ENCODE measurements at regions not wholly inside any gene's neighbourhood (a gene's known extent, or its start where the extent isn't known, plus 50 kb on each side); places are given as distances from the start of the nearest gene placed in this dataset.

DNA sequence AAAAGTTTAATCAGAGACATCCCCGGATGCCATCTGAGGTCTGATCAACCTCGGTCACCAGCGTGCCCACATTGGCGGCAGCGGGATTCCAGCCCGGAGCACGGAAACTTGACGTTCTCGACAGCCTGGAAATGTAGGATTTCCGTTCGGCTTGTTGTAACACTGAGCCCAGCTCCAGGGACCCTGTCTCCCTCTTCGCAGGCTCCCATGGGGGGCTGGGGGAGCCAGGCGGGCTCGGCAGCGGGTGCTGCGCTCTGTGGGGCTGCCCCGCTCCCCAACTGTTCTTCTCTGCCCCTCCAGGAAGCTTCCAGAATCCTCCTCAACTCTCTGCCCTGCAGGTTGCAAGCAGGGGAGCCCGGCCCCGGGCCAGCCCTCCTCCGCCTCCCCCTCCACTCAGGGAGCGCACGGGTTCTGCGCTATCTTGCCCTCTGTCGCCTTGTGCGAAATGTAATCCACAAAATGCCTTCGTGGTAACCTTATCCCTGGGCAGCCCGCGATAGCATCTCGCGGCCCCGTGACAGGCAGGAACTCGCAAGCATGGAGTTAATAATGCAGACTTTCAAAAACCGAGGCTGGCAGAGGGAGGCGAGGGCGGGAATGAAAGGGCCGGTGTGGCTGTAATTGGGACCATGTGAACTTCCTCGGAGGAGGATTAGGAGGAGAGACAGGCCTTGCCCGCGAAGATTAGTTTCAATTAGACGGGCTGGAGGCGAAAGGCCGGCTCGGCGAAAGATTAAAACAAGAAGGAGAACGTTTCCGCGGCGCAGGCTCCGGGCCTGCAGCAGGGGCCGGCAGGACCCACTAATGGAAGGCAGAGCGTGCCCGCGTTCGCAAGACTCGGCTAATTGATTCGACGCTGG is 53.9 kb upstream of the TTC34 start:
- intact Hi-C loops (cut with micrococcal nuclease; ENCODE audit: unreplicated experiment) = no loop called here
- Histone ChIP-seq H3F3A (ENCODE audit: insufficient read depth, low read depth) (no peaks in the 10 kb centered on the region), H3K4me1 (replicated peaks; ENCODE audit: insufficient read depth) (no peaks in the 10 kb centered on the region), H4K20me1 (ENCODE audit: insufficient read depth) (no peaks in the 10 kb centered on the region), H3K27me3 (ENCODE audit: insufficient read depth, low read depth) (peaks cover 87% of the 10 kb centered on the region), H3K36me3 (ENCODE audit: low read depth) (no peaks in the 10 kb centered on the region), H3K9me3 (ENCODE audit: insufficient read depth, low read depth) (no peaks in the 10 kb centered on the region), H2AFZ (no peak overlapping the region), H3K4me3 (no peak overlapping the region), H3K79me2 (ENCODE audit: low read depth) (no peaks in the 10 kb centered on the region), H3K27ac (no peak overlapping the region), H3K4me2 (no peak overlapping the region), H3K9me2 (ENCODE audit: insufficient read depth) (no peaks in the 10 kb centered on the region)
- DNase-seq = no peak
- TF ChIP-seq EZH2 (IDR thresholded peaks at IDR 0.05; ENCODE audit: low read depth) = no peak
- TF ChIP-seq, protein P1, sequence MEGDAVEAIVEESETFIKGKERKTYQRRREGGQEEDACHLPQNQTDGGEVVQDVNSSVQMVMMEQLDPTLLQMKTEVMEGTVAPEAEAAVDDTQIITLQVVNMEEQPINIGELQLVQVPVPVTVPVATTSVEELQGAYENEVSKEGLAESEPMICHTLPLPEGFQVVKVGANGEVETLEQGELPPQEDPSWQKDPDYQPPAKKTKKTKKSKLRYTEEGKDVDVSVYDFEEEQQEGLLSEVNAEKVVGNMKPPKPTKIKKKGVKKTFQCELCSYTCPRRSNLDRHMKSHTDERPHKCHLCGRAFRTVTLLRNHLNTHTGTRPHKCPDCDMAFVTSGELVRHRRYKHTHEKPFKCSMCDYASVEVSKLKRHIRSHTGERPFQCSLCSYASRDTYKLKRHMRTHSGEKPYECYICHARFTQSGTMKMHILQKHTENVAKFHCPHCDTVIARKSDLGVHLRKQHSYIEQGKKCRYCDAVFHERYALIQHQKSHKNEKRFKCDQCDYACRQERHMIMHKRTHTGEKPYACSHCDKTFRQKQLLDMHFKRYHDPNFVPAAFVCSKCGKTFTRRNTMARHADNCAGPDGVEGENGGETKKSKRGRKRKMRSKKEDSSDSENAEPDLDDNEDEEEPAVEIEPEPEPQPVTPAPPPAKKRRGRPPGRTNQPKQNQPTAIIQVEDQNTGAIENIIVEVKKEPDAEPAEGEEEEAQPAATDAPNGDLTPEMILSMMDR (conservative IDR thresholded peaks at IDR 0.05) = no peak
- BruUV-seq (replicated peaks) = no TSS peak
- POLR2A ChIA-PET (ENCODE audit: unreplicated experiment) = no interaction called here
- CTCF ChIA-PET = no interaction called here

DNA sequence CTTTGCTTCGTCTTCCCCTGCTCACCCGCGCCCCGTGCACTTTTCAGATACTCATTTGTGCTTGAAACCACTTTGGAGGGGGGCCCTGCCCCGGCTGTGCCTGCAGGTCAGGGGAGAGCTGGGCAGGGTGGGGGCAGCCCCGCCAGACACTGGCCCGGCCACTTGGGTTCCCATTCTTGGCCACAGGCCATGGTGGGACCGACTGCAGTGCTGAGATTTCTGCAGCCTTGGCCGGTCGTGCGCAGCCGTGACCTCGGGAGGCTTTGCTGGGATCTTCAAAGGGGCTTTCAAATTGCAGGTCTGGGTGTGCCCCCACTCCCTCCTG is 54.5 kb upstream of the TTC34 start:
- Histone ChIP-seq H3K4me2 (no peak overlapping the region), H3F3A (ENCODE audit: insufficient read depth, low read depth) (no peaks in the 10 kb centered on the region), H4K20me1 (ENCODE audit: insufficient read depth) (no peaks in the 10 kb centered on the region), H3K79me2 (ENCODE audit: low read depth) (no peaks in the 10 kb centered on the region), H3K27me3 (ENCODE audit: insufficient read depth, low read depth) (peaks cover 87% of the 10 kb centered on the region), H3K4me3 (no peak overlapping the region), H3K9me2 (ENCODE audit: insufficient read depth) (no peaks in the 10 kb centered on the region), H2AFZ (no peak overlapping the region), H3K27ac (no peak overlapping the region), H3K4me1 (replicated peaks; ENCODE audit: insufficient read depth) (no peaks in the 10 kb centered on the region), H3K36me3 (ENCODE audit: low read depth) (no peaks in the 10 kb centered on the region), H3K9me3 (ENCODE audit: insufficient read depth, low read depth) (no peaks in the 10 kb centered on the region)
- BruUV-seq (replicated peaks) = no TSS peak
- POLR2A ChIA-PET (ENCODE audit: unreplicated experiment) = no interaction called here
- TF ChIP-seq EZH2 (IDR thresholded peaks at IDR 0.05; ENCODE audit: low read depth) = no peak
- TF ChIP-seq, protein P1 (conservative IDR thresholded peaks at IDR 0.05) = no peak
- intact Hi-C loops (cut with micrococcal nuclease; ENCODE audit: unreplicated experiment) = no loop called here
- CTCF ChIA-PET = no interaction called here
- DNase-seq = no peak

DNA sequence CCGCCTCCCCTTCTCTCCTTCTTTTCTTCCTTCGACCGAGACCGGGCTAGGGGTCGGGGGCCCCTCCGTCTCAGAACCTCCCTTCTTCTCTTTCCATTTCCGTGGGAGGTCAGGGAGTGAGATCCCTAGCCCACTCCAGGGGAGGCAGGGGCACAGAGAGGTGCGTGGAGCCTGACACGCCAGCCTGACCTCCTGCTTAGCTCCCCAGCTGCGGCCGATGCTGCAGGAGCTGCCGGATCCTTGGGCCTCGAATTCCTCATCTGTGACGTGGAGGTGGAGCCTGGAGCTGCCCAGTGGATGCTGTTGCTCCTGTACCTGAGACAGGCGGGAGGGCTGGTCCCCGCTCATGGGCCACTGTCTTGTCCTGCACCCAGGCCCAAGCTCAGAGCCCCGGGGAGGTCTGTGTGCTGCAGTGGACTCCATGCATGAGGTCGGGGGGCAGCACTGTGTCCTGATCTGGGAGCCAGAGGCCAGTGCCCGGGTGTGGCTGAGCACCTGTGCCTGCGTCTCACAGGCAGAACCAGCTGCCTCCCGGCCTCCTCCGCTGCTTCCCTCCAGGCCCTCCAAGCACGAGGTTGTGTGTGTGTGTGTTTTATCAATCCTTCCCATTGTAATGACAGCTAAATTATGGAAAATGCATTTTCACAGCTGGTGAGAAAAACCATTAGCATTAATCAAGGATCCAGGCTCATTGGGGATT is 55.3 kb upstream of the TTC34 start:
- Histone ChIP-seq H3K79me2 (ENCODE audit: low read depth) (no peaks in the 10 kb centered on the region), H4K20me1 (ENCODE audit: insufficient read depth) (no peaks in the 10 kb centered on the region), H3K4me1 (replicated peaks; ENCODE audit: insufficient read depth) (no peaks in the 10 kb centered on the region), H3K36me3 (ENCODE audit: low read depth) (no peaks in the 10 kb centered on the region), H3F3A (ENCODE audit: insufficient read depth, low read depth) (no peaks in the 10 kb centered on the region), H3K27me3 (ENCODE audit: insufficient read depth, low read depth) (peaks cover 87% of the 10 kb centered on the region), H3K4me2 (no peak overlapping the region), H2AFZ (no peak overlapping the region), H3K27ac (no peak overlapping the region), H3K9me3 (ENCODE audit: insufficient read depth, low read depth) (no peaks in the 10 kb centered on the region), H3K4me3 (no peak overlapping the region), H3K9me2 (ENCODE audit: insufficient read depth) (no peaks in the 10 kb centered on the region)
- no TSS peak for BruUV-seq (replicated peaks)
- no peak for DNase-seq
- TF ChIP-seq, protein P1 (conservative IDR thresholded peaks at IDR 0.05) = no peak
- no peak for TF ChIP-seq EZH2 (IDR thresholded peaks at IDR 0.05; ENCODE audit: low read depth)
- intact Hi-C loops (cut with micrococcal nuclease; ENCODE audit: unreplicated experiment) = no loop called here
- ChIA-PET CTCF (interaction anchor here (0.6 kb wide), 1 partner anchor 150 kb away, joined by 3 read pairs; no protein-coding TSS in a partner anchor), POLR2A (ENCODE audit: unreplicated experiment) (no interaction called here)

Measured in PC-9 (cell line).